ENCODE measurements at regions not wholly inside any gene's neighbourhood (a gene's known extent, or its start where the extent isn't known, plus 50 kb on each side); places are given as distances from the start of the nearest gene placed in this dataset.

GRCh38 chr10:43876976-43877375 is 228.3 kb upstream of the ZNF32 start:
- 94 to 95% methylated on average over 7 of the region's 7 CpGs for WGBS, 2 donors

GRCh38 chr10:43874984-43875383 is 226.3 kb upstream of the ZNF32 start:
- intact Hi-C loops (cut with DNase I; ENCODE audit: low total_unique reads), result no loop called here
- TF ChIP-seq CTCF (IDR thresholded peaks at IDR 0.05) (no peak), POLR2A (IDR thresholded peaks at IDR 0.05) (no peak)
- DNase-seq (ENCODE audit: low spot score in 2 of 2), result peak in 1 of 2 donors; percentile 53
- WGBS, 2 donors, result 72 to 79% methylated on average over 10 of the region's 10 CpGs
- no peak overlapping the region for H3K4me3 ChIP-seq (ENCODE audit: low read depth, poor library complexity, severe bottlenecking)

More at GRCh38 chr10:43876976-43877375, 228.3 kb upstream of the ZNF32 start:
- TF ChIP-seq CTCF (IDR thresholded peaks at IDR 0.05) (no peak), POLR2A (IDR thresholded peaks at IDR 0.05) (no peak)
- H3K4me3 ChIP-seq (ENCODE audit: low read depth, poor library complexity, severe bottlenecking), result no peak overlapping the region
- DNase-seq (ENCODE audit: low spot score in 2 of 2), result no peak
- intact Hi-C loops (cut with DNase I; ENCODE audit: low total_unique reads), result no loop called here

GRCh38 chr10:43873717-43874116 is 225.0 kb upstream of the ZNF32 start:
- WGBS, 2 donors, result 81 to 82% methylated on average over 5 of the region's 5 CpGs
- no peak for TF ChIP-seq CTCF (IDR thresholded peaks at IDR 0.05)
- H3K4me3 ChIP-seq (ENCODE audit: low read depth, poor library complexity, severe bottlenecking), result no peak overlapping the region
- DNase-seq (ENCODE audit: low spot score in 2 of 2), result peak in 1 of 2 donors; percentile 68
- intact Hi-C loops (cut with DNase I; ENCODE audit: low total_unique reads), result no loop called here

GRCh38 chr10:43872644-43873043 is 224.0 kb upstream of the ZNF32 start:
- H3K4me3 ChIP-seq (ENCODE audit: low read depth, poor library complexity, severe bottlenecking), result no peak overlapping the region
- no peak for TF ChIP-seq CTCF (IDR thresholded peaks at IDR 0.05)
- no peak for TF ChIP-seq POLR2A (IDR thresholded peaks at IDR 0.05)
- intact Hi-C loops (cut with DNase I; ENCODE audit: low total_unique reads), result no loop called here
- 84 to 87% methylated on average over 6 of the region's 6 CpGs for WGBS, 2 donors
- peak in 1 of 2 donors; percentile 78 for DNase-seq (ENCODE audit: low spot score in 2 of 2)

GRCh38 chr10:43871545-43871944 is 222.9 kb upstream of the ZNF32 start:
- intact Hi-C loops (cut with DNase I; ENCODE audit: low total_unique reads), result no loop called here
- TF ChIP-seq POLR2A (IDR thresholded peaks at IDR 0.05), result no peak
- no peak for TF ChIP-seq CTCF (IDR thresholded peaks at IDR 0.05)
- WGBS, 2 donors, result 83% methylated on average over 5 of the region's 5 CpGs
- H3K4me3 ChIP-seq (ENCODE audit: low read depth, poor library complexity, severe bottlenecking), result no peak overlapping the region
- DNase-seq (ENCODE audit: low spot score in 2 of 2), result peak in 1 of 2 donors; percentile 71

GRCh38 chr10:43870968-43871439 is 222.3 kb upstream of the ZNF32 start:
- TF ChIP-seq POLR2A (IDR thresholded peaks at IDR 0.05), result no peak
- intact Hi-C loops (cut with DNase I; ENCODE audit: low total_unique reads), result no loop called here
- WGBS, 2 donors, result 44 to 70% methylated on average over 4 to 11 of the region's 12 CpGs
- peak in 1 of 2 donors; percentile 87 for DNase-seq (ENCODE audit: low spot score in 2 of 2)
- no peak overlapping the region for H3K4me3 ChIP-seq (ENCODE audit: low read depth, poor library complexity, severe bottlenecking)
